Right cardiac atrium (tissue), 5 donors: ENCODE measurements at regions not wholly inside any gene's neighbourhood (a gene's known extent, or its start where the extent isn't known, plus 50 kb on each side); places are given as distances from the start of the nearest gene placed in this dataset.
A peak's percentile ranks its signal among the peaks of the same experiment; 100 is the strongest.

Experiments
- ATAC-seq, 2 donors: fragments of 200-7000 bp; cut with Tn5 transposase; one replicate each; pipeline versions ENCODE4 v1.8.0 to v1.9.1; 2020; ENCODE audit warnings: moderate library complexity in 2 of 2, mild to moderate bottlenecking in 1 of 2
- DNase-seq, 3 donors: peaks; one replicate each; pipeline ENCODE4 v3.0.0-alpha.2; 2020
- H3K27ac ChIP-seq: one replicate; pipeline ENCODE4 v1.5.1; 2013; ENCODE audit warnings: mild to moderate bottlenecking, low read length, control low read depth, moderate library complexity
- H3K27me3 ChIP-seq: one replicate; pipeline ENCODE4 v1.6.1; 2013; ENCODE audit not compliant: control insufficient read depth, insufficient read depth
- H3K4me1 ChIP-seq: one replicate; pipeline ENCODE4 v1.6.1; 2013; ENCODE audit warnings: low read length; ENCODE audit not compliant: control insufficient read depth, insufficient read depth
- H3K4me3 ChIP-seq: one replicate; pipeline ENCODE4 v1.5.1; 2013; ENCODE audit warnings: low read length, control low read depth
- H3K9me3 ChIP-seq: one replicate; pipeline ENCODE4 v1.6.1; 2013; ENCODE audit warnings: low read length; ENCODE audit not compliant: control insufficient read depth
- WGBS: extraction: QIAGEN DNeasy Blood & Tissue Kit; methylation state at CpG from one replicate; pipeline ENCODE4 v1.1.7; 2013; 5-methylcytosine and 5-hydroxymethylcytosine counted together
- intact Hi-C, 4 donors: fragments of 100-400 bp; cut with DNase I; formaldehyde crosslinking; loops; one replicate each; pipeline versions ENCODE4 v1.11.0 to v1.14.0; 2022 to 2023
- donor health status: healthy with polysubstance abuse.
- donor health status: DM: no; HTN: yes; CAD: no.
- donor health status: DM: no; HTN: no; CAD: no.
- donor health status: DM: no; HTN: yes; CAD: no; lungs with severe emphysema.
- donor health status: DM: yes; HTN: yes; CAD: no.

- Histone ChIP-seq H3K27me3 (no peaks in the 10 kb centered on the region), H3K4me3 (no peak overlapping the region), H3K9me3 (no peaks in the 10 kb centered on the region), H3K4me1 (no peaks in the 10 kb centered on the region), H3K27ac (no peak overlapping the region)
- intact Hi-C loops = no loop called here
- no peak for ATAC-seq
- WGBS = 43% methylated on average over 5 of the region's 5 CpGs
- no peak for DNase-seq
Measured at GRCh38 chr4:57504797-57505530, 394.8 kb upstream of the IGFBP7 start.

GRCh38 chr4:57504139-57504538 lies 394.0 kb upstream of the IGFBP7 start:
- whole genome bisulfite sequencing = 82% methylated on average over 3 of the region's 3 CpGs
- Histone ChIP-seq H3K27ac (no peak overlapping the region), H3K9me3 (no peaks in the 10 kb centered on the region), H3K4me3 (no peak overlapping the region), H3K4me1 (no peaks in the 10 kb centered on the region), H3K27me3 (no peaks in the 10 kb centered on the region)
- DNase-seq (no peak), ATAC-seq (no peak)
- intact Hi-C loops = no loop called here

- Histone ChIP-seq H3K27me3 (no peaks in the 10 kb centered on the region), H3K4me1 (no peaks in the 10 kb centered on the region), H3K9me3 (no peaks in the 10 kb centered on the region), H3K4me3 (no peak overlapping the region), H3K27ac (no peak overlapping the region)
- intact Hi-C loops = no loop called here
- DNase-seq (peak in 2 of 3 donors; percentile 22 to 65), ATAC-seq (peak; percentile 60 to 76)
- WGBS = 35% methylated on average over 4 of the region's 4 CpGs
Measured at GRCh38 chr4:57501720-57502119, 391.5 kb upstream of the IGFBP7 start.

- Histone ChIP-seq H3K9me3 (no peaks in the 10 kb centered on the region), H3K4me1 (no peaks in the 10 kb centered on the region), H3K4me3 (no peak overlapping the region), H3K27me3 (no peaks in the 10 kb centered on the region), H3K27ac (no peak overlapping the region)
- DNase-seq = no peak
- WGBS = 88% methylated on average over 6 of the region's 6 CpGs
- intact Hi-C loops = no loop called here
- ATAC-seq = no peak
Measured at GRCh38 chr4:57499786-57500185, 389.6 kb upstream of the IGFBP7 start.

GRCh38 chr4:57498251-57498650 lies 388.1 kb upstream of the IGFBP7 start:
- H3K4me3 ChIP-seq = no peak overlapping the region
- H3K9me3 ChIP-seq = no peaks in the 10 kb centered on the region
- no peaks in the 10 kb centered on the region for H3K4me1 ChIP-seq
- 79% methylated on average over 4 of the region's 4 CpGs for WGBS
- intact Hi-C loops = no loop called here
- ATAC-seq = no peak
- H3K27ac ChIP-seq = no peak overlapping the region
- no peak for DNase-seq
- H3K27me3 ChIP-seq = no peaks in the 10 kb centered on the region

- no peak for DNase-seq
- H3K4me3 ChIP-seq = no peak overlapping the region
- no peak overlapping the region for H3K27ac ChIP-seq
- H3K27me3 ChIP-seq = no peaks in the 10 kb centered on the region
- 29% methylated on average over 2 of the region's 2 CpGs for WGBS
- no peaks in the 10 kb centered on the region for H3K9me3 ChIP-seq
- intact Hi-C loops = no loop called here
- H3K4me1 ChIP-seq = no peaks in the 10 kb centered on the region
- no peak for ATAC-seq
Measured at GRCh38 chr4:57496697-57497471, 386.7 kb upstream of the IGFBP7 start.

- 40% methylated on average over 4 of the region's 4 CpGs for WGBS
- Histone ChIP-seq H3K27me3 (no peaks in the 10 kb centered on the region), H3K4me1 (no peaks in the 10 kb centered on the region), H3K4me3 (no peak overlapping the region), H3K9me3 (no peaks in the 10 kb centered on the region), H3K27ac (no peak overlapping the region)
- ATAC-seq (no peak), DNase-seq (no peak)
- intact Hi-C loops = no loop called here
Measured at GRCh38 chr4:57494821-57495220, 384.6 kb upstream of the IGFBP7 start.

- Histone ChIP-seq H3K4me3 (no peak overlapping the region), H3K4me1 (no peaks in the 10 kb centered on the region), H3K9me3 (no peaks in the 10 kb centered on the region), H3K27me3 (no peaks in the 10 kb centered on the region), H3K27ac (no peak overlapping the region)
- peak in 1 of 3 donors; percentile 12 for DNase-seq
- WGBS = 66% methylated on average over 5 of the region's 5 CpGs
- intact Hi-C loops = no loop called here
- no peak for ATAC-seq
Measured at GRCh38 chr4:57492251-57492878, 382.2 kb upstream of the IGFBP7 start.

- DNase-seq = no peak
- H3K27me3 ChIP-seq = no peaks in the 10 kb centered on the region
- H3K4me1 ChIP-seq = no peaks in the 10 kb centered on the region
- no peaks in the 10 kb centered on the region for H3K9me3 ChIP-seq
- ATAC-seq = no peak
- no peak overlapping the region for H3K27ac ChIP-seq
- intact Hi-C loops = no loop called here
- WGBS = 67% methylated on average over 3 of the region's 3 CpGs
- H3K4me3 ChIP-seq = no peak overlapping the region
Measured at GRCh38 chr4:57491388-57491787, 381.2 kb upstream of the IGFBP7 start.

- H3K27me3 ChIP-seq = no peaks in the 10 kb centered on the region
- H3K27ac ChIP-seq = no peak overlapping the region
- DNase-seq = peak in 1 of 3 donors; percentile 11
- no peak overlapping the region for H3K4me3 ChIP-seq
- 54% methylated on average over 4 of the region's 4 CpGs for WGBS
- intact Hi-C loops = no loop called here
- H3K4me1 ChIP-seq = no peaks in the 10 kb centered on the region
- ATAC-seq = no peak
- H3K9me3 ChIP-seq = no peaks in the 10 kb centered on the region
Measured at GRCh38 chr4:57490520-57491255, 380.5 kb upstream of the IGFBP7 start.
